GM18507 (cell line): ENCODE measurements at regions not wholly inside any gene's neighbourhood (a gene's known extent, or its start where the extent isn't known, plus 50 kb on each side); places are given as distances from the start of the nearest gene placed in this dataset.
A peak's percentile ranks its signal among the peaks of the same experiment; 100 is the strongest.

Experiments used
- DNase-seq: peaks from one replicate; pipeline ENCODE4 v3.0.0; 2011; ENCODE audit warnings: low read depth; ENCODE audit not compliant: insufficient read length; ENCODE audit errors: extremely low spot score
- FAIRE-seq: peaks from 2 replicates; lab custom pipeline; 2011; peaks lifted over from hg19 to GRCh38; lab: Jason Lieb, UNC

- no peak for FAIRE-seq
These were observed 160.6 kb upstream of the COL21A1 start for GRCh38 chr6:56407883-56408410.

GRCh38 chr6:56406276-56407269 is 159.2 kb upstream of the COL21A1 start:
- DNase-seq: no peak
- FAIRE-seq: peak; percentile 58

More at GRCh38 chr6:56407883-56408410, 160.6 kb upstream of the COL21A1 start:
- DNase-seq: no peak

DNA sequence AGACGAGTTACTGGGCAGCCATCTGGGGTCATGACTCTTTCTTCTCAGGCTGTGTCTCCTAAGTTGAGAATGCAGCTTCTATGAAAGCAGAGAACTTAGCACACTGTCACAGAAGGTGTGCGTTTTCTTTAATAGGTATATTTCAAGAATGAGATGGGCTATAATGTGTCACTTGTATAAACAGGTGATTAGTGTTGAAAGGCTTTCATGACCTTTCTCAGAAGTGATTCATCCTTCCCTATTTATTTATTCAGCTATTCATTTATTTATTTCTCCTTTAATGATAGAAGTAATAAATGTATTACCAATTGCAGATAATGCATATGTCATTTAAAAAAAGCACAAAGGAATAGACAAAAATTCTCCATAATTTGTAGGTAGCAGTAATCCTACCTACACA is 157.2 kb upstream of the COL21A1 start:
- no peak for FAIRE-seq
- no peak for DNase-seq

DNA sequence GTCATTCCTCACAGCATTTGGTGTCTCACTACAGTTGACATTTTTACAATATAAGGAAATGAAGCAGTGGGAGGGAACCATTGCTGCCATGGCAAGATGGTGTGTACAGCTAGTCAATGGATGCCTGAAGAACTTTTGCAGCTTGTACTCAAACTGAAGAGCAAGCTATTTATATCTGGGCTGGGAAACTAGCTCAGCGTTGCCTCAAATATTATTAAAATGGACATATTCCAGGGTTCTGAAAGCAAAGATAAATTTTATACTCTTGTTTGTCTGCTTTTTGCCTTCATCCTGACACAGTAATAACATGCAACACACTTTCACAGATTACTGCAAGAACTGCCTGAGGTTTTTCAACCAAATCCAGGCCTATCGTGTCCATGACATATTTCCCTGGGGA is 156.4 kb upstream of the COL21A1 start:
- DNase-seq (no peak), FAIRE-seq (no peak)

DNA sequence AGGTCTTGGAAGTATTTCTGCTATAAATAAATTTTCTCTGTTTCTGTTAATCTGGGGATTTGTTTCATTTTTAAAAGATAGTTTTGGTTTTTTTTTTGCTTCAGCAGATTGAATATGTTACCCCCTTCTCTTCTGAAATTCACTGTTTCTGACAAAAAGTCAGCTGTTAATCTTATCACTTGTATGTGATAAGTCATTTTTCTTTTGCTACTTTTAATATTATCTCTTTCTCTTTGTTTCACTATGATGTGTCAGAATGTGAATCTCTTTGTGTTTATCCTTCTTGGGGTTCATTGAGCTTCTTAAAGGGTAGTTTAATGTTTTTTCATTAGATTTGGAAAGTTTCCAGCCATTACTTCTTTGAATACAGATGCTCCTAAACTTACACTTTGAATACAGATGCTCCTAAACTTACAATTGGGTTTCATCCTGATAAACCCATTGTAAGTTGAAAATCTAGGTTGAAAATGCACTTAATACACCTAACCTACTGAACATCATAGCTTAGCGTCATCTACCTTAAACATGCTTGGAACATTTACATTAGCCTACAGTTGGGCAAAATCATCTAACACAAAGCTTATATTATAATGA is 154.2 kb upstream of the COL21A1 start:
- DNase-seq (no peak), FAIRE-seq (no peak)

GRCh38 chr6:56400273-56400672 is 152.9 kb upstream of the COL21A1 start:
- FAIRE-seq (no peak), DNase-seq (no peak)

DNA sequence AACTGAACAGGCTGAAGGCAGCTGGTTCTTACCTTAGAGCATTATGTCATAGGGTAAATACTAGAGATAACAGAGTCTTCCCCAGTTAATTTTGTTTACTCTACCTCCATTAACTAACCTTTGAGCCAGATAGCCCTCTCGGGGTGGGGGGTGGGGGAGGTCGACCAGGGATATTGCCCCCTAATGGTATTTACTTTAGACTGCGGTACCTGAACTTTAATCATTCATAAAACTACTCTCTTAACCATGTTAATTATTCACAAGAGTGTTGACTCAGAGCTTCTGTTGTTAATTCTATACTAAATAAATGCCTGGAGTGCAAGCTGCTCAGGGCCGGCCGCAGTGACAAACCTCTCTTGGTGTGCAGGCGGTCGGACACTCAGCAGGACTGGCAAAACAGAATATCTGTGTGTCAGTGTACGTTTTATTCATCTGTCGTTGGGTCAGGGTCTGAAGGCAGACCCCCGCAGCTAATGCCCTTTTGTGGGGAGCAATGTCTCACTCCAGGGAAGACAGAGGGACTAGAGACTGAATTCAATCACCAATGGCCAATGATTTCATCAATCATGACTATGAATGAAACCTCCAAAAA is 152.4 kb upstream of the COL21A1 start:
- no peak for DNase-seq
- FAIRE-seq: no peak

GRCh38 chr6:56399250-56399671 is 151.9 kb upstream of the COL21A1 start:
- no peak for FAIRE-seq
- DNase-seq: no peak

GRCh38 chr6:56396435-56396834 is 149.1 kb upstream of the COL21A1 start:
- no peak for FAIRE-seq
- no peak for DNase-seq

DNA sequence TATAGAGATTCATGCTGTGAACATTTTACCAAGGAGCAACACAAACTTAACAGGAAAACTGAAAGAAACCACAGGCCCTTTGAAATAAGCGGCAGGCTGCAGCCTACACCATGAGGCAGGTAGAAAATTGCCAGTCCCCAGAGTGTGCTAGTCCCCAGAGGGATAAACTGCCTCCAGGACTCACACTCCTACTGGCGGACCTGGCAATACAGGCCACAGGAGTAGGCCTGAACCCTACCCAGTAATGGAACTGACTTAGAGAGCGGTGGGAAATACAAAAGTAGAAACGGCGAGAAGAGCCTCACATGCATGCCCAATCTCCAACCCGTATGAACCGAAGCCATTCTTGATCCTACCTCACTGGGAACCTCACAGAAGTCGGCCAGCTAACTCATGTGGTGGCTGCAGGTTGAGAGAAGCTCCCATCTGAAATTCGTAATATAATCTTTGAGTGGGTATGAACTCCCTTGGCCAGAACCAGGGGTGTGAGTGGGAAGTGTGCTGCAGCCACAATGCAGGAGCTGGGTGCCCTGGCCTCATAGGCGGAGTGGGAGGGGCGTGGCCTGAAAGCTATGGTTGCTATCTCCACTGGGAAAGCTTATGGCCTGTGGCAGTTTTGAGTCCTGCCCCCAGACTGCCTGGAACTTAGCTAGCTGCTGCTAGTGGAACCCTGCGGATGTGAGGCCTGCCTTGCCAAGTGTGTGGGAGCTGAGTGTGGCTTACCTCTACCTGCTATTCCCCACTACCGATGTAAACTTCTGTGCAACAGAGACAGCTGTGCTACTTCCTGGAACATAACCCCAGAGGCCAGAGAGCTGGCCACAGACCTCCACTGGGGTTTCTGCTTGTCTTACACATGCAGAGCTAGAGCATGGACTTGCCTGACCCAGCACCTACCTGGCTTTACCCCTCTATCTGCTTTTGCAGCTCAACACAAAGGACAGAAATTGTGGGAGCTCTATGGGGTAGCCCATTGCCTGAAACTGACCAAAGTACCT is 146.5 kb upstream of the COL21A1 start:
- FAIRE-seq: peak; percentile 33
- DNase-seq: no peak

DNA sequence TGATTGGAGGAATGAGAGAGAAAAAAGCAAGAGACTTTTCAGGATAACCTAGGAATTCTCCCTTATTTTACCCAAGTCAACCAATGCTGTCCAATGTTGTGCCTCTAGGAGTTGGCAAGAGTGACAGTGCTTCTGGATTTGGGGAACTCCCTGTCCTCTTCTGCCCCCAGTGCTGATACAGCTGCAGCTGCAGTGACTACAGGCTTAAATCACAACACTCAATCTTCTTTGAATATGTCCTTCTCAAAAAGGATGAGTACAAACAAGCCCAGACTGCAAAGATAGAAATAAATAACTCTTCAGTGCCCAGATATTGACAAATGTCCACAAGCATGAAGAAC is 141.0 kb upstream of the COL21A1 start:
- FAIRE-seq (no peak), DNase-seq (no peak)

DNA sequence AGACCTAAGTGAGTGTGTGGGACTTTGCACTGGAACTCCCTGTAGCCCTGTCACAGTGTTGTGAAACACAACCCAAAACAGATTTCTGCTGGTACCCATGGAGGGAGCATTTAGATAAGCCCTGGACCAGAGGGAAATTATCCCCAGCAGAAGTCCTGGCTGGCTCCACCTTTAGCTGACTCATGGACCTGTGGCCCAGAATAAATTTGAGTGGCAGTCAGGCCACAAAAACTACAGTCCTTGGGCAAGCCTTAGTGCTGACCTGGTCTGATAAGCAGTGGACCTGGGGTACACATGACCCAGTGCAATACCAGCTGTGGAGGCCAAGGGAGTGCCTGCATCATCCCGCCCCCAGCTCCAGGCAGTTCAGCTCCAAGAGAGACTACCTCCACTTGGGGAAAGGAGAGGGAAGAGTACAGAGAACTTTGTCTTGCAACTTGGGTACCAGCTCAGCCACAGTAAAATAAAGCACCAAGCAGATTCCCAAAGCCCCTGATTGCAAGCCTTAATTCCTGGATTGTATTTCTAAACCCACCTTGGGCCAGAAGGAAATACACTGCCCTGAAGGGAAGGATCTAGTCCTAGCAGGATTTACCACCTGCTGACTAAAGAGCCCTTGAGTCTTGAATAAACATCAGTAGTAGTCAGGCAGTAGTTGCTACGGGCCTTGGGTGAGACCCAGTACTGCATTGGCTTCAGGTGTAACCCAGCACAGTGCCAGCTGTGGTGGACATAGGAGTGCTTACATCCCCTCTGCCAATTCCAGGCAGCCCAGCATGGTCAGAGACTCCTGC is 140.4 kb upstream of the COL21A1 start:
- DNase-seq (no peak), FAIRE-seq (no peak)

- FAIRE-seq: no peak
- DNase-seq: no peak
These were observed 139.3 kb upstream of the COL21A1 start for GRCh38 chr6:56386717-56387116.

- FAIRE-seq: no peak
- no peak for DNase-seq
These were observed 138.7 kb upstream of the COL21A1 start for GRCh38 chr6:56385981-56386593.

DNA sequence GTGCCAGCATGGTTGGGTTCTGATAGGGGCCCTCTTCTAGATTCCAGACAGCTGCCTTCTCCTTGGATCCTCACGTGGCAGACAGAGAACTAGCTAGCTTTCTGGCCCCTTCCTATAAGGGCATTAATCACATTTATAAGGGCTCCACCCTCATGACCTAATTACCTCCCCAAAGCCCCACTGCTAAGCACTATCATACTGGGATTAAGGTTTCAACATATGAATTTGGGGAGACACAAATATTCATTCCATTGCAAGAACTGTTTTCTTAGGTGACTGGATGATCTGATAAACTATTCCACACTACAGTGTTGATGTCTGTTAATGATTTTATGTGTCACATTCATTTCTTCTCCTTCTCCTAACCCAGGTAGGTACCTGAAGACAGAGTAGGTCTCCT is 135.8 kb upstream of the COL21A1 start:
- no peak for DNase-seq
- FAIRE-seq: no peak

GRCh38 chr6:56382416-56382940 is 135.1 kb upstream of the COL21A1 start:
- no peak for DNase-seq
- FAIRE-seq: no peak

GRCh38 chr6:56381801-56382251 is 134.4 kb upstream of the COL21A1 start:
- FAIRE-seq (no peak), DNase-seq (no peak)

- FAIRE-seq: no peak
These were observed 133.1 kb upstream of the COL21A1 start for GRCh38 chr6:56380476-56380875.

More at GRCh38 chr6:56380476-56380875, 133.1 kb upstream of the COL21A1 start:
- DNase-seq: no peak
